GM12873 (cell line): ENCODE measurements at regions not wholly inside any gene's neighbourhood (a gene's known extent, or its start where the extent isn't known, plus 50 kb on each side); places are given as distances from the start of the nearest gene placed in this dataset.
A peak's percentile ranks its signal among the peaks of the same experiment; 100 is the strongest.

ENCODE experiments used
- TF ChIP-seq, protein P1 (sequence below): IDR thresholded peaks from 2 replicates; pipeline ENCODE4 v1.5.1; 2012; ENCODE audit warnings: low read depth, mild to moderate bottlenecking, moderate library complexity, low read length, control low read depth; ENCODE audit not compliant: insufficient read depth; ENCODE audit errors: missing control alignments

DNA sequence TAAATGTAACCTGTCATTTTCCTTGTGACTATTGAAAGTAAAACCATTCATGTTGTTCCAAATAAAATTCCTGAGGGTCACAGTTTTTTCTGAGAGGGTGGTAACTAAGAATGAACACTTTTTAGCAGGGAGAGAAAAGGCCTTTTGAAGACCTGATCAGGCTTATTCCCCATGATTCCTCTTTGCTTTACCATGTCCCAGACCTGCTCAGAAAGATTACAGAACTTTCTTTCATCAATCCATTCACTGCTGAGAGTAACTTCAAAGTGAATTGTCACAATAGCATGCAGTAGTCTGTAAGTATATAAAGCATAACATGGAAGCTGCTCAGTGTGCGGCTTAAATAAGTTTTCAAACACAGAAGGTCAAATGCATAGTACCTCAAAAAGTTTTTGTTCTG lies 201.5 kb upstream of the COL11A1 start:
- TF ChIP-seq, protein P1, sequence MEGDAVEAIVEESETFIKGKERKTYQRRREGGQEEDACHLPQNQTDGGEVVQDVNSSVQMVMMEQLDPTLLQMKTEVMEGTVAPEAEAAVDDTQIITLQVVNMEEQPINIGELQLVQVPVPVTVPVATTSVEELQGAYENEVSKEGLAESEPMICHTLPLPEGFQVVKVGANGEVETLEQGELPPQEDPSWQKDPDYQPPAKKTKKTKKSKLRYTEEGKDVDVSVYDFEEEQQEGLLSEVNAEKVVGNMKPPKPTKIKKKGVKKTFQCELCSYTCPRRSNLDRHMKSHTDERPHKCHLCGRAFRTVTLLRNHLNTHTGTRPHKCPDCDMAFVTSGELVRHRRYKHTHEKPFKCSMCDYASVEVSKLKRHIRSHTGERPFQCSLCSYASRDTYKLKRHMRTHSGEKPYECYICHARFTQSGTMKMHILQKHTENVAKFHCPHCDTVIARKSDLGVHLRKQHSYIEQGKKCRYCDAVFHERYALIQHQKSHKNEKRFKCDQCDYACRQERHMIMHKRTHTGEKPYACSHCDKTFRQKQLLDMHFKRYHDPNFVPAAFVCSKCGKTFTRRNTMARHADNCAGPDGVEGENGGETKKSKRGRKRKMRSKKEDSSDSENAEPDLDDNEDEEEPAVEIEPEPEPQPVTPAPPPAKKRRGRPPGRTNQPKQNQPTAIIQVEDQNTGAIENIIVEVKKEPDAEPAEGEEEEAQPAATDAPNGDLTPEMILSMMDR, result no peak

DNA sequence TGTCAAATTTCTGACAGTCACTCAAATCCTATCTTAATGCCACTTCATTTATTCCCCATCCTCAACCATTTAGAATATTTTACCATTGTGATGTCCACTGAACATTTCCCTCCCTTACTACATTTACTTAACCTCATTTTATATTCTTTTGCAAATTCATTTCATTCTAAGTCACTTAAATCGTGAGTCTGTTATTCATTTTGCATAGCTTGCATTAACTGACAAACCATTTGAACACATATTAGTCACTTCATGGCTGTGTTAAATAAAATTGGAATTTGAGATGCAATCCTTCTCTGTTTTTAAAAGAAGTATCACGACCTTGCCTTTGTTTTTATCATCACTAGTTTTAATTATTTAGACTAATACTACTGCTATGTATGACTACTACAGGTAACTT lies 199.4 kb upstream of the COL11A1 start:
- TF ChIP-seq, protein P1, result no peak

DNA sequence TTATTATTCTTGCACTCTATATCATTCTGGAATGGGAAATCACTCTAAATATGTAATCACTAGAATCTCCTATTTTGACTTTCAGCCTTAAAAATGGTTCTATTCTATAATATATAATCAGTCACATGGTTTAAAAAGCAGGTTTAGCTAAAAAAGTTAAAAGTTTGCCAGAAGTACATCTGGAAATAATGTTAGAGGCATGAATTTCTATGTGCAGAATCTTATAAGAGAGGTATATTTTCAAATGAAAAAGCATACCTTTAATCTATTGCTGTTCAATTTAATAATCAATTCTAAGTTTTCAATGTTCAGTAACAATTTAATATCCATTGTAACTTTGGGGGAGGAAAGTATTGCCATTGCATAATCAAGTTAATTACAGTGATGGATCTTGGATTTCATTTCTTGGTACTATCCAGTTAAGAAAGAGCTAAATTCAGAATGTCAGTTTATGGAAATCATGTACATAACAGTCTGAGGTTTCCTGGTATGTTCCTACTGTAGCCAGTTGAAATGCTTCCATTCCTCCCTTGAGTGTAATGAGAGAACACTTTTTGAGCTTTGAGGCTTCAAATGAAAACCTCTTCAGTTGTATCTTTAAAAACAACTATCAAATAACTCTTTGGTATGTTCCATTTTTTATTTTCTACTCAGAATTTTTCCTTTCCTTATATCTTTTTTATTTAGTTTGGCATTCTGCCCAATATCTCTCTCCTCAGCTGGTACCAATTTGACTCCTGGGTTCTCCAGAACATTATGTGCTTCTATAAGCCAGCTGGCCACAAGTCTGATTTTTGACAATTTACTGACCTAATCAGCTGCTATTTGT lies 175.7 kb upstream of the COL11A1 start:
- TF ChIP-seq, protein P1, result no peak

DNA sequence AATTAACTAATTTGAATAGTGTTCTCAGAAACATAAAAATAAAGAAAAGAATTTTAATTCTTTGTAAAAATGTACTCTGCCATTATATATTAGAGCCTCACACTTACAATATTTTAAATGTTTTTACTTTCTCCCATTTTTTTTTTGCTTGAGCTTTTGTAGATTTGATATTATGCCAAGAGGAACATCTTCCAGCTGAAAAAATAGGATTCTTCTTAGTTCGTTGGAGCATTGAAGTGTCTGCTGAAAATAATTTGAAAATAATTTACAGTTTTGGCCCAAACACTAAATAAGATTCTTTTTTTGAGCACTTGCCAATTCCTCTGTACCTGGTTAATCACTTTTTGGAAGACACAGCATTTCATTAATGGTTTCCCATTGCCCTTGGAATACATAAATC lies 175.0 kb upstream of the COL11A1 start:
- TF ChIP-seq, protein P1, result no peak

DNA sequence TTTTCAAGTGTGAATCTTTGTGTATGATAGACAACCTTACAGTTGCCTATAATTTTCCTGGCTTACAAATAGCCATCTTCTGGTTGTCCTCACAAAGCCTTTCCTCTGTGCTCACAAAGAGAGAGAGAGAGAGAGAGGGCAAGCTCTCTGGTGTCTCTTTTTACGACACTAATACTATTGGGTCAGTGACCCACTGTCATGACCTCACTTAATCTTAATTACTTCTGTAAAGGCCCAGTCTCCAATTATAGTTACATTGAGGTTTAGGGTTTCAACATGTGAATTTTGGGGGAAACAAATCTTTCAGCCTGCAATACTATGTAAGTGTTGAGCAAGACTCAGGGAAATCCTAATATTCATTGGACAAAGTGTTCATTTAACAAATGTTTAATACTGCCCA lies 167.4 kb upstream of the COL11A1 start:
- TF ChIP-seq, protein P1, result no peak

DNA sequence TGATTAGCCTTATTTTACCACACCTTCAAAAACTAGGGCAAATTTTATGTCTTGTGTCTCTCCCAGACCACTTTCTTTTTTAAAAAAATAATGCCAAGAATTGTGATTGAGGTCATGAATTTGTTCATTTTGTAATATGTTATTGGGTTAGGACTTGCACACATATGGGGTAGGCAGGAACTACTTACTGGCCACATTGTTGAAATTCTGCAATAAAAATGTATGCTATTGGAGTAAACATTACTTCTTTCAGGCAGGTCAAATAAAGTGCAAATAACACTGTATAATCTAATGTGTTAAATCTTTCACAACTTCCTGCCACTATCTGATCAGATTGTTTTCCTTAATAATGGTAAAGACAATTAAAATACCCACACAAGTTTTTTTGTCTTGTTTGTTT lies 166.6 kb upstream of the COL11A1 start:
- TF ChIP-seq, protein P1, result no peak

DNA sequence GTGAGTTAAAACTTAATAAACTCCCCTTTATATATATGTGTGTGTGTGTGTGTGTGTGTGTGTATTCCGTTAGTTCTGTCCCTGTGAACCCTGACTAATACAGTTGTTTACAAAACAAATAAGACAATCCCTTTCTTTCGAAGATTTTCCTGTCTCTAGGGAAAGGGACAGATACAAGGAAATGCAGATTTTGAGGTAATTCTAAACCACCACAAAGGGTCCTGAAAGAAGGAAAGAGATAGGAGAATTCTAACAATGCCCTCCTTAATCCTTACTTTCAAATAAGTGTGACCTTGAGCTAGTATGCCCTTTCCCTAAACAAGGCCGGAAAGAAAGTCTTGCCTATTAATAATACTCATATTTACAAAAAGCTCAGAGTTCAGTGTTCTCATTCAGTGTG lies 164.8 kb upstream of the COL11A1 start:
- TF ChIP-seq, protein P1, result no peak

DNA sequence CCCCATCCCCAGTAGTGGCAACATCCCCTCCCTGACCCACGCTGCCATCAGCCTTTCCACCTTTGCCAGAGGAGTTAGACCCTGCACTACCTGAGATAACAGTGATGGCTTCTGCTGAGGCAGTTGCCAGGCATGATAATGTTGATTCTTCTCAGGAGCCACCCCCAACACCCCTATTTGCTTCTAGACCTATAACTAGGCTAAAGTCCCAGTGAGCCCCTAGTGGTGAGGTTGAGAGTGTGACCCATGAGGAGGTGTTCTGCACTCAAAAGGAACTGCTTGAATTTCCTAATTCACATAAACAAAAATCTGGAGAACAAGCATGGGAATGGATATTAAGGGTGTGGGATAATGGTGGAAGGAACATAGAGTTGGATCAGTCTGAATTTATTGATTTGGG lies 159.6 kb upstream of the COL11A1 start:
- TF ChIP-seq, protein P1, result peak; percentile 50
